ENCODE measurements at regions not wholly inside any gene's neighbourhood (a gene's known extent, or its start where the extent isn't known, plus 50 kb on each side); places are given as distances from the start of the nearest gene placed in this dataset.
"Not testable (repeated sequence)": the region's sequence is repeated elsewhere in the genome, so short reads cannot be mapped to it uniquely, and the experiment has no call there.

- no peak for DNase-seq
Observed at GRCh38 chr5:92778261-92778660, 802.8 kb downstream of the NR2F1-AS1 start.

GRCh38 chr5:92777421-92777820, 803.6 kb downstream of the NR2F1-AS1 start:
- no peak for DNase-seq

GRCh38 chr5:92775711-92776615, 805.1 kb downstream of the NR2F1-AS1 start:
- no peak for DNase-seq

GRCh38 chr5:92769978-92770377, 811.0 kb downstream of the NR2F1-AS1 start:
- DNase-seq, result no peak

GRCh38 chr5:92761585-92761984, 819.4 kb downstream of the NR2F1-AS1 start:
- DNase-seq, result no peak

- DNase-seq, result no peak
Observed at GRCh38 chr5:92760550-92760949, 820.5 kb downstream of the NR2F1-AS1 start.

- DNase-seq, result no peak
Observed at GRCh38 chr5:92758552-92758951, 822.5 kb downstream of the NR2F1-AS1 start.

GRCh38 chr5:92749943-92750342, 831.1 kb downstream of the NR2F1-AS1 start:
- no peak for DNase-seq

GRCh38 chr5:92748072-92748676, 832.8 kb downstream of the NR2F1-AS1 start:
- no peak for DNase-seq

- DNase-seq, result no peak
Observed at GRCh38 chr5:92741906-92742305, 839.1 kb downstream of the NR2F1-AS1 start.

- DNase-seq, result no peak
Observed at GRCh38 chr5:92734211-92734940, 846.6 kb downstream of the NR2F1-AS1 start.

- DNase-seq, result no peak
Observed at GRCh38 chr5:92730486-92730885, 850.5 kb downstream of the NR2F1-AS1 start.

GRCh38 chr5:92729088-92729487, 851.9 kb downstream of the NR2F1-AS1 start:
- no peak for DNase-seq

GRCh38 chr5:92715946-92716520, 865.0 kb downstream of the NR2F1-AS1 start:
- no peak for DNase-seq

- no peak for DNase-seq
Observed at GRCh38 chr5:92713826-92714225, 867.2 kb downstream of the NR2F1-AS1 start.

- DNase-seq, result no peak
Observed at GRCh38 chr5:92713335-92713743, 867.7 kb downstream of the NR2F1-AS1 start.

- DNase-seq, result no peak
Observed at GRCh38 chr5:92711956-92712355, 869.1 kb downstream of the NR2F1-AS1 start.

GRCh38 chr5:92704590-92704989, 876.4 kb downstream of the NR2F1-AS1 start:
- no peak for DNase-seq

- no peak for DNase-seq
Observed at GRCh38 chr5:92703976-92704375, 877.0 kb downstream of the NR2F1-AS1 start.

- DNase-seq, result no peak
Observed at GRCh38 chr5:92695123-92696003, 885.7 kb downstream of the NR2F1-AS1 start.

GRCh38 chr5:92694067-92694466, 887.0 kb downstream of the NR2F1-AS1 start:
- no peak for DNase-seq

- DNase-seq, result not testable (repeated sequence)
Observed at GRCh38 chr5:92691955-92692354, 889.1 kb downstream of the NR2F1-AS1 start.
